ENCODE measurements at regions not wholly inside any gene's neighbourhood (a gene's known extent, or its start where the extent isn't known, plus 50 kb on each side); places are given as distances from the start of the nearest gene placed in this dataset.

- no peak for DNase-seq
Observed at GRCh38 chr2:129299756-129300155, 679.7 kb upstream of the RAB6C start.

GRCh38 chr2:129300456-129300855 lies 679.0 kb upstream of the RAB6C start:
- DNase-seq: no peak

- DNase-seq: no peak
Observed at GRCh38 chr2:129301431-129301913, 678.0 kb upstream of the RAB6C start.

- DNase-seq: no peak
Observed at GRCh38 chr2:129302106-129302505, 677.4 kb upstream of the RAB6C start.

- no peak for DNase-seq
Observed at GRCh38 chr2:129302561-129303183, 676.8 kb upstream of the RAB6C start.

GRCh38 chr2:129314120-129314519 lies 665.3 kb upstream of the RAB6C start:
- DNase-seq: no peak

GRCh38 chr2:129318581-129319421 lies 660.7 kb upstream of the RAB6C start:
- no peak for DNase-seq

- DNase-seq: no peak
Observed at GRCh38 chr2:129319422-129319717, 660.1 kb upstream of the RAB6C start.

GRCh38 chr2:129320288-129320687 lies 659.2 kb upstream of the RAB6C start:
- no peak for DNase-seq

- DNase-seq: no peak
Observed at GRCh38 chr2:129324349-129324748, 655.1 kb upstream of the RAB6C start.

- DNase-seq: no peak
Observed at GRCh38 chr2:129325151-129325550, 654.3 kb upstream of the RAB6C start.

- DNase-seq: no peak
Observed at GRCh38 chr2:129329574-129329973, 649.9 kb upstream of the RAB6C start.

GRCh38 chr2:129330504-129330903 lies 649.0 kb upstream of the RAB6C start:
- no peak for DNase-seq

- no peak for DNase-seq
Observed at GRCh38 chr2:129331638-129332037, 647.8 kb upstream of the RAB6C start.

GRCh38 chr2:129334128-129334527 lies 645.3 kb upstream of the RAB6C start:
- DNase-seq: no peak

- no peak for DNase-seq
Observed at GRCh38 chr2:129334696-129335410, 644.6 kb upstream of the RAB6C start.

- DNase-seq: no peak
Observed at GRCh38 chr2:129336276-129336675, 643.2 kb upstream of the RAB6C start.

- no peak for DNase-seq
Observed at GRCh38 chr2:129337076-129337475, 642.4 kb upstream of the RAB6C start.

- DNase-seq: no peak
Observed at GRCh38 chr2:129345540-129345939, 633.9 kb upstream of the RAB6C start.

GRCh38 chr2:129347486-129348217 lies 631.8 kb upstream of the RAB6C start:
- DNase-seq: no peak

GRCh38 chr2:129354631-129355030 lies 624.8 kb upstream of the RAB6C start:
- no peak for DNase-seq

GRCh38 chr2:129361688-129362087 lies 617.8 kb upstream of the RAB6C start:
- no peak for DNase-seq

GRCh38 chr2:129366263-129366662 lies 613.2 kb upstream of the RAB6C start:
- DNase-seq: no peak
